Middle frontal gyrus (tissue), 1 donor: ENCODE measurements at regions not wholly inside any gene's neighbourhood (a gene's known extent, or its start where the extent isn't known, plus 50 kb on each side); places are given as distances from the start of the nearest gene placed in this dataset.
"Not testable (repeated sequence)": the region's sequence is repeated elsewhere in the genome, so short reads cannot be mapped to it uniquely, and the experiment has no call there.

ENCODE experiments used
- DNase-seq: peaks from one replicate; pipeline ENCODE4 v3.0.0-alpha.2; 2015; ENCODE audit warnings: low spot score; ENCODE audit errors: extremely low spot score

GRCh38 chr3:72069543-72069942 is 284.6 kb upstream of the PROK2 start:
- DNase-seq: no peak

GRCh38 chr3:72068621-72069020 is 283.7 kb upstream of the PROK2 start:
- DNase-seq: no peak

GRCh38 chr3:72067721-72068120 is 282.8 kb upstream of the PROK2 start:
- no peak for DNase-seq

- DNase-seq: no peak
Observed at GRCh38 chr3:72065872-72066641, 281.1 kb upstream of the PROK2 start.

- DNase-seq: no peak
Observed at GRCh38 chr3:72065236-72065635, 280.3 kb upstream of the PROK2 start.

GRCh38 chr3:72064727-72065126 is 279.8 kb upstream of the PROK2 start:
- DNase-seq: not testable (repeated sequence)

- DNase-seq: no peak
Observed at GRCh38 chr3:72062017-72062416, 277.1 kb upstream of the PROK2 start.

- DNase-seq: no peak
Observed at GRCh38 chr3:72060447-72061034, 275.6 kb upstream of the PROK2 start.

GRCh38 chr3:72058493-72059081 is 273.6 kb upstream of the PROK2 start:
- DNase-seq: no peak

- no peak for DNase-seq
Observed at GRCh38 chr3:72055436-72055835, 270.5 kb upstream of the PROK2 start.

- DNase-seq: no peak
Observed at GRCh38 chr3:72054976-72055375, 270.0 kb upstream of the PROK2 start.

- DNase-seq: no peak
Observed at GRCh38 chr3:72052841-72053409, 268.0 kb upstream of the PROK2 start.

GRCh38 chr3:72050771-72051170 is 265.8 kb upstream of the PROK2 start:
- DNase-seq: no peak

- DNase-seq: no peak
Observed at GRCh38 chr3:72050048-72050632, 265.2 kb upstream of the PROK2 start.

GRCh38 chr3:72049300-72049699 is 264.4 kb upstream of the PROK2 start:
- DNase-seq: no peak

- DNase-seq: no peak
Observed at GRCh38 chr3:72048873-72049272, 263.9 kb upstream of the PROK2 start.

GRCh38 chr3:72047221-72047871 is 262.4 kb upstream of the PROK2 start:
- DNase-seq: no peak

- DNase-seq: no peak
Observed at GRCh38 chr3:72044231-72044855, 259.4 kb upstream of the PROK2 start.

GRCh38 chr3:72043204-72044133 is 258.5 kb upstream of the PROK2 start:
- no peak for DNase-seq
